Natural killer cell (primary cell): ENCODE measurements at regions not wholly inside any gene's neighbourhood (a gene's known extent, or its start where the extent isn't known, plus 50 kb on each side); places are given as distances from the start of the nearest gene placed in this dataset.

Experiments used
- ATAC-seq, 3 donors: fragments of 150-1000 bp in 2 of 3; fragments of 200-7000 bp in 1 of 3; cut with Tn5 transposase; 1 replicate in 1 of 3; 2 replicates in 2 of 3; pipeline ENCODE4 v1.10.0; 2021; ENCODE audit warnings: mild to moderate bottlenecking in 2 of 3, moderate library complexity in 2 of 3
- DNase-seq, 2 donors: peaks; one replicate each; pipeline versions ENCODE4 v3.0.0 to v3.0.0-alpha.2; 2013 to 2021; ENCODE audit warnings: mixed read lengths in 1 of 2
- H3K27ac ChIP-seq: one replicate; pipeline ENCODE4 v1.5.1; 2013; ENCODE audit warnings: mild to moderate bottlenecking, low read length
- H3K27me3 ChIP-seq: one replicate; pipeline ENCODE4 v1.6.1; 2013; ENCODE audit warnings: low read length; ENCODE audit not compliant: control insufficient read depth, insufficient read depth
- H3K36me3 ChIP-seq: one replicate; pipeline ENCODE4 v1.6.1; 2013; ENCODE audit warnings: low read length; ENCODE audit not compliant: control insufficient read depth, insufficient read depth
- H3K4me1 ChIP-seq: one replicate; pipeline ENCODE4 v1.6.1; 2013; ENCODE audit warnings: low read length; ENCODE audit not compliant: control insufficient read depth, insufficient read depth
- H3K4me3 ChIP-seq: one replicate; pipeline ENCODE4 v1.5.1; 2013; ENCODE audit warnings: low read length
- H3K9me3 ChIP-seq: one replicate; pipeline ENCODE4 v1.6.1; 2013; ENCODE audit warnings: low read length; ENCODE audit not compliant: control insufficient read depth, insufficient read depth
- H3K27ac Mint-ChIP-seq, 2 donors: one replicate each; pipeline ENCODE4 v1.8.0; 2022; ENCODE audit warnings: mild to moderate bottlenecking in 2 of 2, mixed read lengths in 2 of 2, moderate library complexity in 1 of 2
- H3K27me3 Mint-ChIP-seq, 2 donors: one replicate each; pipeline ENCODE4 v1.8.0; 2022; ENCODE audit warnings: low read depth in 2 of 2, mixed read lengths in 2 of 2
- H3K36me3 Mint-ChIP-seq: one replicate; pipeline ENCODE4 v1.8.0; 2022; ENCODE audit warnings: mixed read lengths
- H3K4me1 Mint-ChIP-seq, 2 donors: one replicate each; pipeline ENCODE4 v1.8.0; 2022; ENCODE audit warnings: mixed read lengths in 2 of 2
- H3K4me3 Mint-ChIP-seq: one replicate; pipeline ENCODE4 v1.8.0; 2022; ENCODE audit warnings: mild to moderate bottlenecking, moderate library complexity, mixed read lengths
- H3K9me3 Mint-ChIP-seq, 2 donors: one replicate each; pipeline ENCODE4 v1.8.0; 2022; ENCODE audit warnings: mixed read lengths in 2 of 2
- WGBS: methylation state at CpG from one replicate; pipeline ENCODE4 v1.1.7; 2013; ENCODE audit warnings: missing lambda C conversion rate; ENCODE audit not compliant: insufficient coverage; 5-methylcytosine and 5-hydroxymethylcytosine counted together
- intact Hi-C: fragments of 100-400 bp; cut with micrococcal nuclease; formaldehyde crosslinking; loops from one replicate; pipeline ENCODE4 v1.14.2; 2022
- TF ChIP-seq, protein P1 (sequence below): fragments of 200-600 bp; IDR thresholded peaks from one replicate; pipeline ENCODE4 v1.8.0; 2022; ENCODE audit warnings: antibody characterized with exemption

DNA sequence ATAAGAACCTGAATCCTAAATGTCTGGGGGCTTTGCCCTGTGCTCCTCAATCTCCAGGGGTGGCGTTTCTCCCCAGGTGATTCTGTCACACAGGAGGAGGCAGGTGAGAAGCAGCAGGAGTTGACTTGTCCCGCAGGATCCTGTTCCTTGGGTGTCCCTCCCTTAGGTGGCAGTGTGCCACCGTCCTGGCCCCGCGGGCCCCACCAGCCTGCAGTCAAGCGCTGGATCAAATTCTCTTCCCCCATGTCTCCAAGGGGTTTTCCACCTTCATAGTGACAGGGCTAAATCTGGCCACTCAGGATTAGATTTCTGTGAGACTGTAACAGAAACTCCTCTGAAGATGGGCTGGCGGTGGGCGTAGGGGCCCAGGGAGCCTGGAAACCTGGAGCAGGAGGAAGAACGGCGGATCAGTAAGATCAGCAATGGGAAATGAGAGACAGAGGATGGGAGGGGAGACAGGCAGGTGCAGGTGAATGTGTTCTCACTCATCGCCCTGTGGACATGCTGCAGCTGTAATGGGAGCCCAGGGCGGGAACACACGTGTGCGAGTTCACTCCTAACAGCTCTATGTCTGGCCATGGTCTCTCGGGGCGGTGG is 329.2 kb upstream of the COBL start:
- no peak overlapping the region for H3K4me3 ChIP-seq
- Mint-ChIP-seq H3K27ac (no peak overlapping the region), H3K27me3 (no peaks in the 10 kb centered on the region), H3K4me1 (no peaks in the 10 kb centered on the region), H3K4me3 (no peak overlapping the region), H3K36me3 (no peaks in the 10 kb centered on the region), H3K9me3 (peaks cover 6 to 7% of the 10 kb centered on the region in 2 donors)
- H3K4me1 ChIP-seq = no peaks in the 10 kb centered on the region
- no peak for DNase-seq
- intact Hi-C loops = no loop called here
- no peaks in the 10 kb centered on the region for H3K36me3 ChIP-seq
- peaks cover 3% of the 10 kb centered on the region for H3K9me3 ChIP-seq
- ATAC-seq = no peak
- H3K27ac ChIP-seq = no peak overlapping the region
- TF ChIP-seq, protein P1, sequence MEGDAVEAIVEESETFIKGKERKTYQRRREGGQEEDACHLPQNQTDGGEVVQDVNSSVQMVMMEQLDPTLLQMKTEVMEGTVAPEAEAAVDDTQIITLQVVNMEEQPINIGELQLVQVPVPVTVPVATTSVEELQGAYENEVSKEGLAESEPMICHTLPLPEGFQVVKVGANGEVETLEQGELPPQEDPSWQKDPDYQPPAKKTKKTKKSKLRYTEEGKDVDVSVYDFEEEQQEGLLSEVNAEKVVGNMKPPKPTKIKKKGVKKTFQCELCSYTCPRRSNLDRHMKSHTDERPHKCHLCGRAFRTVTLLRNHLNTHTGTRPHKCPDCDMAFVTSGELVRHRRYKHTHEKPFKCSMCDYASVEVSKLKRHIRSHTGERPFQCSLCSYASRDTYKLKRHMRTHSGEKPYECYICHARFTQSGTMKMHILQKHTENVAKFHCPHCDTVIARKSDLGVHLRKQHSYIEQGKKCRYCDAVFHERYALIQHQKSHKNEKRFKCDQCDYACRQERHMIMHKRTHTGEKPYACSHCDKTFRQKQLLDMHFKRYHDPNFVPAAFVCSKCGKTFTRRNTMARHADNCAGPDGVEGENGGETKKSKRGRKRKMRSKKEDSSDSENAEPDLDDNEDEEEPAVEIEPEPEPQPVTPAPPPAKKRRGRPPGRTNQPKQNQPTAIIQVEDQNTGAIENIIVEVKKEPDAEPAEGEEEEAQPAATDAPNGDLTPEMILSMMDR = no peak
- 92% methylated on average over 16 of the region's 16 CpGs for WGBS
- no peaks in the 10 kb centered on the region for H3K27me3 ChIP-seq

DNA sequence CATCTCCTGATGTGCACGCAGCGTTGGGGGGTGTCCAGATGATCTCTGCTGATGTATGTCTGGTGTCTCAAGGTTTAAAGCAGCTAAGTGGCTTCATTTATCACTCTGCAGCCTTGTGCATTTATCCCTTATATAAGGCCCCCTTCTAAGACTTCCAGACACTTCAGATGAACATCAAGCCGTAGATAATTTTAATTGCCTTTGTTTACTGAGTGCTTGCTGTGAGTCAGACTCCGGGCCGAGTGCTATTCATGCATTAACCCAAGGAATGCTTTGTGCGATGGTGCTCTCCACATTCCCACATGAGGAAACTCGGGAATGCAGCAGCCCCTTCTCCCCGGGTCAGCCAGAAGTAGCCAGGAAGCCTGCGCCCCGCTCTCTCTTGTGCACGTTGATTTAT is 328.6 kb upstream of the COBL start:
- no peak overlapping the region for H3K27ac ChIP-seq
- no peak for ATAC-seq
- no peaks in the 10 kb centered on the region for H3K4me1 Mint-ChIP-seq
- H3K9me3 ChIP-seq = peaks cover 3% of the 10 kb centered on the region
- peaks cover 4 to 7% of the 10 kb centered on the region in 2 donors for H3K9me3 Mint-ChIP-seq
- no peak overlapping the region for H3K4me3 ChIP-seq
- no peak overlapping the region for H3K4me3 Mint-ChIP-seq
- H3K27me3 ChIP-seq = no peaks in the 10 kb centered on the region
- no peak overlapping the region for H3K27ac Mint-ChIP-seq
- no peaks in the 10 kb centered on the region for H3K36me3 ChIP-seq
- H3K27me3 Mint-ChIP-seq = no peaks in the 10 kb centered on the region
- TF ChIP-seq, protein P1 = no peak
- no peaks in the 10 kb centered on the region for H3K36me3 Mint-ChIP-seq
- 79% methylated on average over 11 of the region's 11 CpGs for WGBS
- no peak for DNase-seq
- no peaks in the 10 kb centered on the region for H3K4me1 ChIP-seq
- intact Hi-C loops = no loop called here

DNA sequence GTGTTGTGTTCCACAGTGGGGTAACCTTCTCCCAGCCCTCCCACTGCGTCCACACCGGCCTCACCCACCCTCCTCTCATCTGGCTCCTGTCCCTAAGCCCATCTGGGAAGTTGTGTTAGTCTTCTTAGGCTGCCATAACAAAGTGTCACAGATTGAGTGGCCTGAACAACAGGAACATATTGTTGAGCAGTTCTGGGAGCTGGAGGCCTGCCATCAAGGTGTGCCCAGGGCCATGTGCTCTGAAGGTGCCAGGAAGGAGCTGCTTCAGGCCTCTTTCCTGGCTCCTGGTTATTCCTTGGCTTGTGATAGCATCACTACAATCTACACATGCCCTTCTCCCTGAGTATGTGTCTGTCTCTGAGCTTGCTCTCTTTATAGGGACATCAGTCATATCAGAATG is 327.6 kb upstream of the COBL start:
- WGBS = 78% methylated on average over 2 of the region's 2 CpGs
- Histone ChIP-seq H3K4me1 (no peaks in the 10 kb centered on the region), H3K4me3 (no peak overlapping the region), H3K27me3 (no peaks in the 10 kb centered on the region), H3K27ac (no peak overlapping the region), H3K9me3 (peaks cover 3% of the 10 kb centered on the region), H3K36me3 (no peaks in the 10 kb centered on the region)
- Mint-ChIP-seq H3K9me3 (peaks cover 4 to 7% of the 10 kb centered on the region in 2 donors), H3K27me3 (no peaks in the 10 kb centered on the region), H3K4me3 (no peak overlapping the region), H3K36me3 (no peaks in the 10 kb centered on the region), H3K4me1 (no peaks in the 10 kb centered on the region), H3K27ac (no peak overlapping the region)
- intact Hi-C loops = no loop called here
- TF ChIP-seq, protein P1 = no peak
- no peak for ATAC-seq
- DNase-seq = no peak

DNA sequence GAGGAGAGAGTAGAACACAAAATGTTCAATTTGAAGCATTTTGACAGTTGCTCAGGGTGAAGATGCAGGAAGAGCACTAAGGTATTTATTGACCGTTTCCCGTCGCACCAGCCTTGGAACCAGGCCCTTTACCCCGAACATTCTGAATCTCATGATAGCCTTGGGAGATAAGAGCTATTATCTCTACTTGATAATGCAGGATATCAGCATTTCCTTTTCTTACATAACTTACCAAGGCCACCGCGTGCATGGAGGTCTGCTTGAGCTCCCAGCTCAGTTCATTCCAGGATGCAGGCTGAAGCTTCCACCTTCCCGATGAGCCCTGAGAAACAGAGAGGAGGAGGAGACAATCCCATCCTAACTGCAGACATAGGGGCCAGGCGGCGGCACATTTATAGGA is 324.2 kb upstream of the COBL start:
- intact Hi-C loops = no loop called here
- 59% methylated on average over 9 of the region's 9 CpGs for WGBS

More for the DNA sequence above, 324.2 kb upstream of the COBL start:
- peaks cover 3% of the 10 kb centered on the region for H3K9me3 ChIP-seq
- Mint-ChIP-seq H3K36me3 (no peaks in the 10 kb centered on the region), H3K9me3 (peaks cover 8% of the 10 kb centered on the region in 2 donors), H3K4me3 (no peak overlapping the region), H3K27ac (no peak overlapping the region), H3K27me3 (no peaks in the 10 kb centered on the region), H3K4me1 (no peaks in the 10 kb centered on the region)
- no peaks in the 10 kb centered on the region for H3K4me1 ChIP-seq
- H3K27ac ChIP-seq = no peak overlapping the region
- H3K4me3 ChIP-seq = no peak overlapping the region
- TF ChIP-seq, protein P1 = no peak
- no peak for DNase-seq
- no peaks in the 10 kb centered on the region for H3K27me3 ChIP-seq
- H3K36me3 ChIP-seq = no peaks in the 10 kb centered on the region
- ATAC-seq = no peak
